GM23248 (cell line): ENCODE measurements at regions not wholly inside any gene's neighbourhood (a gene's known extent, or its start where the extent isn't known, plus 50 kb on each side); places are given as distances from the start of the nearest gene placed in this dataset.
"Not testable (repeated sequence)": the region's sequence is repeated elsewhere in the genome, so short reads cannot be mapped to it uniquely, and the experiment has no call there.

ENCODE experiments used
- DNase-seq: peaks from one replicate; pipeline ENCODE4 v3.0.0-alpha.2; 2015
- H2AFZ ChIP-seq: fragments of 200-600 bp; sonication (generic); 2 replicates; pipeline ENCODE4 v1.6.1; 2016; ENCODE audit warnings: antibody characterized with exemption
- H3F3A ChIP-seq: fragments of 200-600 bp; sonication (generic); 2 replicates; pipeline ENCODE4 v1.6.1; 2016; ENCODE audit warnings: mild to moderate bottlenecking, antibody characterized with exemption, mixed run types; ENCODE audit not compliant: insufficient read depth
- H3K27ac ChIP-seq: fragments of 200-600 bp; sonication (generic); 2 replicates; pipeline ENCODE4 v1.5.1; 2016; ENCODE audit warnings: mild to moderate bottlenecking
- H3K27me3 ChIP-seq: fragments of 200-600 bp; sonication (generic); replicated peaks from 2 replicates; pipeline ENCODE4 v1.6.1; 2016; ENCODE audit warnings: mild to moderate bottlenecking; ENCODE audit not compliant: insufficient read depth
- H3K36me3 ChIP-seq: fragments of 200-600 bp; sonication (generic); 2 replicates; pipeline ENCODE4 v1.6.1; 2016; ENCODE audit warnings: low read depth, mild to moderate bottlenecking
- H3K4me1 ChIP-seq: fragments of 200-600 bp; sonication (generic); 2 replicates; pipeline ENCODE4 v1.6.1; 2016; ENCODE audit warnings: mild to moderate bottlenecking; ENCODE audit not compliant: insufficient read depth
- H3K4me2 ChIP-seq: fragments of 200-600 bp; sonication (generic); one replicate; pipeline ENCODE4 v1.6.1; 2016; ENCODE audit warnings: mild to moderate bottlenecking; ENCODE audit not compliant: unreplicated experiment
- H3K4me3 ChIP-seq: fragments of 200-600 bp; sonication (generic); 2 replicates; pipeline ENCODE4 v1.5.1; 2016; ENCODE audit warnings: mild to moderate bottlenecking
- H3K79me2 ChIP-seq: fragments of 200-600 bp; sonication (generic); 2 replicates; pipeline ENCODE4 v1.6.1; 2016; ENCODE audit warnings: mild to moderate bottlenecking; ENCODE audit not compliant: insufficient read depth
- H3K9ac ChIP-seq: fragments of 200-600 bp; sonication (generic); 2 replicates; pipeline ENCODE4 v1.6.1; 2016; ENCODE audit warnings: mild to moderate bottlenecking
- H3K9me2 ChIP-seq: fragments of 200-600 bp; sonication (generic); 2 replicates; pipeline ENCODE4 v1.6.1; 2016; ENCODE audit warnings: mixed run types, mild to moderate bottlenecking, moderate library complexity; ENCODE audit not compliant: insufficient read depth
- H3K9me3 ChIP-seq: fragments of 200-600 bp; sonication (generic); one replicate; pipeline ENCODE4 v1.6.1; 2017; ENCODE audit warnings: low read depth
- H4K20me1 ChIP-seq: fragments of 200-600 bp; sonication (generic); 2 replicates; pipeline ENCODE4 v1.6.0; 2016; ENCODE audit not compliant: insufficient read depth
- EZH2 ChIP-seq: fragments of 200-600 bp; sonication (generic); IDR thresholded peaks from 2 replicates; pipeline ENCODE4 v1.6.1; 2018; ENCODE audit warnings: antibody characterized with exemption, mild to moderate bottlenecking; ENCODE audit not compliant: insufficient read depth, poor library complexity, severe bottlenecking
- EZH2phosphoT487 ChIP-seq: fragments of 200-600 bp; sonication (generic); IDR thresholded peaks from 2 replicates; pipeline ENCODE4 v1.6.1; 2018; ENCODE audit warnings: antibody characterized with exemption, moderate library complexity, mild to moderate bottlenecking, low read depth; ENCODE audit not compliant: insufficient read depth
- WGBS, 2 experiments: methylation state at CpG; one replicate each; pipeline ENCODE4 v1.1.6; 2015 to 2017; ENCODE audit warnings: low lambda C conversion rate in 2 of 2, low coverage in 1 of 2; ENCODE audit errors: missing lambda C conversion rate in 2 of 2; 5-methylcytosine and 5-hydroxymethylcytosine counted together
- in situ Hi-C: fragments of 300-500 bp; cut with MboI; formaldehyde crosslinking; loops from 2 replicates; pipeline ENCODE4 v1.15.0; 2020

- Histone ChIP-seq H3K9ac (no peak overlapping the region), H3F3A (no peaks in the 10 kb centered on the region), H3K4me2 (no peak overlapping the region), H3K4me3 (no peak overlapping the region), H4K20me1 (no peaks in the 10 kb centered on the region), H3K27ac (no peak overlapping the region), H3K4me1 (no peaks in the 10 kb centered on the region), H3K9me2 (no peaks in the 10 kb centered on the region), H3K36me3 (no peaks in the 10 kb centered on the region), H3K27me3 (no peaks in the 10 kb centered on the region), H3K79me2 (no peaks in the 10 kb centered on the region), H2AFZ (no peak overlapping the region), H3K9me3 (no peaks in the 10 kb centered on the region)
- in situ Hi-C loops = no loop called here
- 42 to 55% methylated on average over 3 of the region's 3 CpGs for WGBS, 2 experiments
- no peak for DNase-seq
- TF ChIP-seq EZH2 (no peak), EZH2phosphoT487 (no peak)
Measured at GRCh38 chr12:83710851-83711250, 1024.1 kb downstream of the TMTC2 start.

GRCh38 chr12:83709899-83710298, 1023.2 kb downstream of the TMTC2 start:
- no peaks in the 10 kb centered on the region for H4K20me1 ChIP-seq
- no peaks in the 10 kb centered on the region for H3K9me3 ChIP-seq
- no peaks in the 10 kb centered on the region for H3K9me2 ChIP-seq
- no peaks in the 10 kb centered on the region for H3F3A ChIP-seq
- in situ Hi-C loops = no loop called here
- H3K9ac ChIP-seq = no peak overlapping the region
- H3K27me3 ChIP-seq = no peaks in the 10 kb centered on the region
- TF ChIP-seq EZH2 = no peak
- TF ChIP-seq EZH2phosphoT487 = no peak
- no peak overlapping the region for H3K4me2 ChIP-seq
- no peaks in the 10 kb centered on the region for H3K36me3 ChIP-seq
- no peaks in the 10 kb centered on the region for H3K79me2 ChIP-seq
- H3K4me1 ChIP-seq = no peaks in the 10 kb centered on the region
- H3K4me3 ChIP-seq = no peak overlapping the region
- no peak for DNase-seq
- H3K27ac ChIP-seq = no peak overlapping the region
- H2AFZ ChIP-seq = no peak overlapping the region

GRCh38 chr12:83700838-83701237, 1014.1 kb downstream of the TMTC2 start:
- H3K36me3 ChIP-seq = no peaks in the 10 kb centered on the region
- H3F3A ChIP-seq = no peaks in the 10 kb centered on the region
- in situ Hi-C loops = no loop called here
- H3K9me2 ChIP-seq = no peaks in the 10 kb centered on the region
- no peaks in the 10 kb centered on the region for H3K9me3 ChIP-seq
- no peaks in the 10 kb centered on the region for H4K20me1 ChIP-seq
- no peak overlapping the region for H3K27ac ChIP-seq
- 67 to 70% methylated on average over 2 of the region's 2 CpGs for WGBS, 2 experiments
- H3K9ac ChIP-seq = no peak overlapping the region
- no peak overlapping the region for H2AFZ ChIP-seq
- H3K4me1 ChIP-seq = peaks cover 2% of the 10 kb centered on the region; the same call in 1 of the 2 replicates
- TF ChIP-seq EZH2phosphoT487 (no peak), EZH2 (no peak)
- H3K4me2 ChIP-seq = no peak overlapping the region
- no peak overlapping the region for H3K4me3 ChIP-seq
- H3K79me2 ChIP-seq = no peaks in the 10 kb centered on the region
- H3K27me3 ChIP-seq = no peaks in the 10 kb centered on the region
- peak; percentile 52 for DNase-seq

GRCh38 chr12:83696311-83696710, 1009.6 kb downstream of the TMTC2 start:
- H3K27ac ChIP-seq, H3K36me3 ChIP-seq, H3K9me2 ChIP-seq, in situ Hi-C loops, H3K4me3 ChIP-seq, H3K4me1 ChIP-seq, H4K20me1 ChIP-seq, H3K9me3 ChIP-seq, H2AFZ ChIP-seq, DNase-seq, H3K27me3 ChIP-seq, H3K9ac ChIP-seq, H3K4me2 ChIP-seq, H3F3A ChIP-seq, H3K79me2 ChIP-seq: not testable (repeated sequence)
- WGBS, 2 experiments = 43 to 64% methylated on average over 10 to 12 of the region's 13 CpGs

GRCh38 chr12:83691730-83692129, 1005.0 kb downstream of the TMTC2 start:
- H3K9me3 ChIP-seq = no peaks in the 10 kb centered on the region
- H3K9ac ChIP-seq = no peak overlapping the region
- no peak overlapping the region for H2AFZ ChIP-seq
- H3K4me1 ChIP-seq = no peaks in the 10 kb centered on the region
- H3K9me2 ChIP-seq = no peaks in the 10 kb centered on the region
- in situ Hi-C loops = no loop called here
- H3K27ac ChIP-seq = no peak overlapping the region
- no peaks in the 10 kb centered on the region for H3K36me3 ChIP-seq
- no peak overlapping the region for H3K4me3 ChIP-seq
- no peak overlapping the region for H3K4me2 ChIP-seq
- no peaks in the 10 kb centered on the region for H3K79me2 ChIP-seq
- no peaks in the 10 kb centered on the region for H4K20me1 ChIP-seq
- TF ChIP-seq EZH2 (no peak), EZH2phosphoT487 (no peak)
- H3K27me3 ChIP-seq = no peaks in the 10 kb centered on the region
- no peaks in the 10 kb centered on the region for H3F3A ChIP-seq
- DNase-seq = no peak
